Erythroblast (primary cell): ENCODE measurements at regions not wholly inside any gene's neighbourhood (a gene's known extent, or its start where the extent isn't known, plus 50 kb on each side); places are given as distances from the start of the nearest gene placed in this dataset.

Source experiments
- DNase-seq, 2 experiments: peaks; one replicate each; lab custom pipeline; 2025; lab: John Stamatoyannopoulos, UW
- GATA1 ChIP-seq: IDR thresholded peaks from 2 replicates; pipeline ENCODE4 v1.6.1; 2011; ENCODE audit warnings: low read depth, mild to moderate bottlenecking, control low read depth, low read length, moderate library complexity
- POLR2A ChIP-seq: IDR thresholded peaks from 2 replicates; pipeline ENCODE4 v1.6.1; 2011; ENCODE audit warnings: mild to moderate bottlenecking, low read length

DNA sequence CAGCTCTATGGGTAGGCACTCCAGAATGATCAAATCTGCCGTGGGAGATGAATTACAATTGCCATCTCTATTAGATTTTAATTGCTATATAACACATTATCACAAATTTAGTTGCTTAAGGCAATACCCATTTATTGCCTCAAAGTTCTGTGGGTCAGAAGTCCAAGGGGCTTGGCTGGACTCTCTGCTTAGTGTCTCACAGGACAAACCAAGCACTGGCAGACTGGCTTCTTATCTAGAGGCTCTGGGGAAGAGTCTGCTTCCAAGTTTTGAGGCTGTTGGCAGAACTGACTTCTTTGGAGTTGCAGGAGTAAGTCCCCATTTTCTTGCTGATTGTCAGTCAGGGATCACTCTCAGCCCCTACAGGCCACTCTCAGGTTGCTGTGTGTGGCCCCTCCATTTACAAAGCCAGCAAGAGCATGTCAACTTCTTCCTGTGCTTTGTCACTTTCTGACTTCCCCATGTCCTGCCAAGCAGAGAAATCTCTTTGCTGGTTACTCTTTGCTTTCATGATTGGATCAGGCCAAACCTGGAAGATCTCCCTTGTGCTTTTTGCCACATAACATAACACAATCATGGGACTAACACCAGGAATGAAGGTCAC lies 93.5 kb upstream of the PRICKLE2 start:
- no peak for DNase-seq
- TF ChIP-seq GATA1 (no peak), POLR2A (no peak)

DNA sequence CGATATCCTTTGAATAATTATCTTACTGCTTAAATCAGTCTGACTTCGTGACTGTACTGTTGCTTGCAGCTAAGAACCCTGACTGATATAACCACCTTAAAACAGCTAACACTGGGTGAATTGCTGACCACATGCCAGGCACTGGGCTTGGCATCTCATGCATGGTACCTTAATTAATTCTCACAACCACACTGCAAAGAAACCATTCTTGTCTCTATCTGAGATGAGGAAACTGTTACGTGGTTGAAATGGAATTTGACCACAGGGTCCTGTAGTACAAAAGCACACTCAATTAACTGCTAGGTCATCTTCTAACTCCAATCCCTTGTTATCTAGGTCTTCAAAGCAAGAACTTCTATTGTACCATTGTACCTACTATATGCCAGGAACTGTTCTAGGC lies 92.7 kb upstream of the PRICKLE2 start:
- no peak for DNase-seq
- TF ChIP-seq GATA1 (no peak), POLR2A (no peak)

DNA sequence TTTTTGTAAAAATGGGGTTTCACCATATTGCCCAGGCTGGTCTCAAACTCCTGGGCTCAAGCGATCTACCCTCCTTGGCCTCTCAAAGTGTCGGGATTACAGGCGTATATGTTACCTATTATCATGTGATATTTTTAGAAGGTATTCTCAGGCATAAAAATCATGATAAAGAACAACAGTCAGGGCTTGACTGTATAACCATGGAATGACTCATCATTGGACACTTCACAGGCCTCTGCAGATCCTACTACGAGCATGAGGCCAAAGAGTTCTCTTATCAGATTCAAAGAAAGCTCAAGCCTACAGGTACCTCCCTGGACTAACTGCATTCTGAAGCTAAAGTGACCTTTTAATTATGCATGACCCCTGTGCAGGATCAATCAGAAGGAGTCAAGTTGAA lies 91.7 kb upstream of the PRICKLE2 start:
- TF ChIP-seq GATA1 (no peak), POLR2A (no peak)
- no peak for DNase-seq

DNA sequence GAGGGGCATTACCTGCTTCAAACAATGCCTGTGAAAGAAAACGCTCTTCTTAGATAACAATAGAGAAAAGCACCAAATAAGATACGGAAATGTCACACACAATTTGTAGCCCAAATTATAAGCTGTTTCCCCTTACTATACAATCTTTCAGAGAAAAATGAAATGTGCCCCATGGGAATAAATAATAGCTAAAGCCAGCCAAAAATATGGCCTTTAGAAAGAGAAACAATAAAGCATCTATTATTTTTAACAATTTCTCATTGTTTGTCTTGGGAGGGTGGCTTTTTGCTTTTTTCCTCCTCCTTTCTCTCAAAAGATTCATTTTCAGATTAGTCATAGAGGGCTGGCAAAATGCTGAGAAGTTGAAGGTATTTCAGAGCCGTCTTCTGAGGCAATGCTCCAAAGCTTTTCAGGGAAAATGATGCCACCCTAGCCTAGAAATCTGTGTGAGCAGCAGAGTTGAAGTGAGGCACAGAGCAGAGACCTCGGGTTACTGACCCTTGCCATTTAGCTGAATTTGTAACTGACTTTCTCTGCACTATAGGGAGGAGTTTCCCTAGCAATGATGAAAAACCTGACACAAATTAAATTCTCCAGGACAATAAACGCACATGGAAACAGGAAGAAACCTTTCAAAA lies 86.3 kb upstream of the PRICKLE2 start:
- TF ChIP-seq GATA1 (no peak), POLR2A (no peak)
- DNase-seq = no peak

DNA sequence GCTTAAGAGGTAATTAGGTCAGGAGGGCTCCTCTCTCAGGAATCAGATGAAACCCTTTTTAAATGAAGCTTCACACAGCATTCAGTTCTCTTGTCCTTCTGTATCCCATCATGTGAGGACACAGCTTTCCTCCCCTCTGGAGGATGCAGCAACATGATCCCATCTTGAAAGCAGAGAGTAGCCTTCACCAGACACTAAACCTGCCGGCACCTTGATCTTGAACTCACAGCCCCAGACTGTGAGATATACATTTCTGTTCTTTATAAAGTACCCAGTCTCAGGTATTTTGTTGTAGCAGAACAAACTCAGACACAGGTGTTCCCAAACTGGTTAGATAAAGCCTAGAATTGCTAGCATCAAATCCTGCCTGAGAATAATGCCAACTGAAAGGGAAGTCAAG lies 83.7 kb upstream of the PRICKLE2 start:
- DNase-seq = no peak
- no peak for TF ChIP-seq POLR2A
- no peak for TF ChIP-seq GATA1

DNA sequence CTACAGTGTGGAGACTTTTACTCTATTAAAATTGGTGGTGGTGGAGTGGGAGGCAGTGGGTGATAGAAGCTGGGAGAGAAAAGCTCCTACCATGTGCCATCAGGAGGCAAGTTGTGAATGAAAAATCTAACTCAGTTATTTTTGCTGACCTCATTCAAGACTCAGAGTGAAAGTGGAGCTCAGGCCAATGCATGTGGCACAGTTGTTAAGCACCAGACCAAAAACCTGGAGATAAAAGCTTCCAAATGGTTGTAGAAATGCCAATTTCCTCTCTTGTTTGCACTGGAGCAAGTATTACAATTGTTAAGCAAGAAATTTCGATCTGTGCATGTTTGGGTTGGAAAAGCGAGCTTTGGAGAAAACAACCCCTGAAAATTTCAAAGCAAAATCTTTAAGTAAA lies 81.5 kb upstream of the PRICKLE2 start:
- TF ChIP-seq POLR2A (no peak), GATA1 (no peak)
- DNase-seq = no peak

DNA sequence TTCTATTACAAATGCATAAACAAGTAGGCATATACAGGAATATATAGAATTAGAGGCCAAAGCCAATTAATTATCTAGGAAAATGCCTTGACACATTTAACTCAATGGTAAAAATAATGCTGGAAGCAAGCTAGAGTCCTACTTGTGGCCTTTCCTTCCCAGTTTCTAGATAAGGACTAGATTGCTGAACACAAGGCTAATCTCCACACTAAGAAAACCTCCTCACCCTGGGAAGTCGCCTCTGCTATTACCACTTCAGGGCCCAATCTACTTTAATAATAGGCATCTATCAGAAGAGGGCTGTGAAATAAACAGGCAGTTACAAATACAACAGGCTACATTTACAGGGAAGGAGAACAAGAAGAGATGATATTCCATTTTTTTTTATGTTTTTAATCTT lies 80.5 kb upstream of the PRICKLE2 start:
- no peak for TF ChIP-seq GATA1
- no peak for TF ChIP-seq POLR2A
- no peak for DNase-seq

DNA sequence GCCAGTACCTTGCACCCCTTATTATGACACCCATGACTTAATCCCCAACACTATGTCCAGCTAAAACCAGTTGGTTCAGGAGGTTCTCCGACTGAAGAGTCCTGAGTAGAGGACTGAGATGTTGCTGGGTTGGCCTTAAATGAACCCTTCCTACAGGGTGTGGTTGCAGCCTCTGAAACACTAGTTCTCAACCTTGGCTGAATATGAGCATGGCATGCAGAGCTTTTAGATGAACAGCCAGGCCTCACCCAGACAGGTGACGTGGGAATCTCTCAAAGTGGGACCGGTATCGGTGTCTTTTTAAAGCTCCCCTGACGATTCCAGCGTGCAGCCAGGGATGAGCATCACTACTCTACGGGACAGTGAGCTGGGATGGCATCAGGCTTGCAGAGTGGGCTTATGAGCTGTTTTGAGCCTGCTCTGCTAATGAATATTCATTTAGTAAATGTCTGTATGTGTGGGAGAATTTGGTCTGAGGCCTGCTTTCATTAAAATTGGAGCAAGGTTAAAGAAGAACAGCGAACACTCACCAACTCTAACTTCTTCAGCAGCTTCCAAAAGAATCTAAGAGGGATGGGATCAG lies 79.7 kb upstream of the PRICKLE2 start:
- no peak for DNase-seq
- TF ChIP-seq POLR2A = no peak
- TF ChIP-seq GATA1 = no peak

DNA sequence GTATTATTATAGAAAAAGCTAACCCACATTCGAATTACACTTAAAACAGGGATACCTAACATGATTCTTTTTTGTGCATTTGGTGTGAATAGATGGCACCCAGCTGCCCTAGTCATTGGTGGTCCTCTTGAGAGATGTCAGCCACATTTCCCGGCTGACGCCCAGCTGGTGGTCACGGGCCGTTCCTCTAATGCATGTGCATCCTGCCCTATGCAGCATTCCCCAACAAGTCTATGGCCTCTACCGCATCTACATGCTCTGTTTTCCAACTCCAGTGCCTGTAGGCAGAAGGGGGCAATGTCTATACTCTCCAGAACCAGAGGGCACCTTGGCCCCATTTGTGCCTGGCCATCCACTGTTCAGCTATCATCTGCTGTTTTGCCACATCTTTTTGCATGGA lies 78.6 kb upstream of the PRICKLE2 start:
- TF ChIP-seq POLR2A = no peak
- TF ChIP-seq GATA1 = no peak
- no peak for DNase-seq

DNA sequence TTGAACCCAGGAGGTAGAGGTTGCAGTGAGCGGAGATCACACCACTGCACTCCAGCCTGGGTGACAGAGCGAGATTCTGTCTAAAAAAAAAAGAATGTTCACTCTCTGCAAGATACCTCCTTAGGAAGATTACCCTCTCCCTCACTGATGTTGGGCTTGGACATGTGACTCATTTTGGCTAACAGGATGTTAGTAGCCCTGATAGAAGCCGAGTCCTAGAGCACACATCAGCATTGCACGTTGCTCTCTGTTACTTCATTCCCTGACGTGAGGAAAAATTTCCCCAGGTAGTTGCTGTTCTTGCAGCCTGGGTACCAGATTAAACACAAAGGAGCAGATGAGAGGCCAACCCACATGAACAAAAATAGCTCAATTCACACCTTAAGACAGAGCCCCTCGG lies 78.1 kb upstream of the PRICKLE2 start:
- TF ChIP-seq POLR2A (no peak), GATA1 (no peak)
- no peak for DNase-seq

DNA sequence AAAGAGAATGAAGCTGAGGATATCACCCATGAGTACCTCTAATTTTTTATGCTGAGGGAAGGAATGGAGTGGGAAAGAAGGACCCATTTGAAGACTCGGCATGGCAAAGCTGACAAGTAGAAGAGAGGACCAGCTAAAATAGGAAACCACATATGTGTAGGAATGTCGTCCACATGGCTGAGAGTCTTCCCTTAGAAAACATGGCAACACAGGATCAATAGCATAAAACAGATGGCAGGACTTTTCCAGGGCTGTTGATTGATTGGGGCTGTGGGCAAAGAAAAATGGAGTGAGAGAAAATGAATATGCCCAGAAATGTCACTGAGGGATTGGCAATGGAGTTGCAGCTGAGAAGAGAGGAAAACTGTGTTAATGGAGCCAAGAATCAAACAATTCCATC lies 76.2 kb upstream of the PRICKLE2 start:
- DNase-seq = no peak
- no peak for TF ChIP-seq POLR2A
- TF ChIP-seq GATA1 = no peak

DNA sequence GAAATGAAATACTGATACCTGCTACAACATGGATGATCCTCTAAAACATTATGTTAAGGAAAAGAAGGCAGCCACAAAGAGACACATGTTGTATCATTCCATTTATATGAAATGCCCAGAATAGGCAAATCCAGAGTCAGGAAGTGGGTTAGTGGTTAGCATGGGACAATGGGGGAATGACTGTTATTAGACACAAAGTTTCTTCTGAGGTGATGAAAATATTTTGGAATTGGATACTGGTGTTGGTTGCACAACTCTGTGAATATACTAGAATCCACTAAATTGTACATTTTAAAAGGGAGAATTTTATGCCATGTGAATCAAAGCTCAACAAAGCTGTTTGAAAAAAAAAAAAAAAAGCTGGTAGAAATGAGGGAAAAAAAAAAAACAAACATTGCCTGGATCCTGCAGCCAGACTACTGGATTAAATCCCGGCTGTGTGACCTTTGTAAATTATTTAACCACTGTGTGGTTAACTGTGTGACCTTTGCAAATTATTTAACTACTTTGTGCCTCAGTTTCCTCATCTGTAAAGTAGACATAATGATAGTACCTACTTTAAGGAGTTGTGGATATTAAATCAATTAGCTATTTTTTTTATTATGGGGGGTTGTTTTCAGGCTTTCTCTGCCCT lies 75.6 kb upstream of the PRICKLE2 start:
- no peak for DNase-seq
- TF ChIP-seq POLR2A = no peak
- no peak for TF ChIP-seq GATA1

DNA sequence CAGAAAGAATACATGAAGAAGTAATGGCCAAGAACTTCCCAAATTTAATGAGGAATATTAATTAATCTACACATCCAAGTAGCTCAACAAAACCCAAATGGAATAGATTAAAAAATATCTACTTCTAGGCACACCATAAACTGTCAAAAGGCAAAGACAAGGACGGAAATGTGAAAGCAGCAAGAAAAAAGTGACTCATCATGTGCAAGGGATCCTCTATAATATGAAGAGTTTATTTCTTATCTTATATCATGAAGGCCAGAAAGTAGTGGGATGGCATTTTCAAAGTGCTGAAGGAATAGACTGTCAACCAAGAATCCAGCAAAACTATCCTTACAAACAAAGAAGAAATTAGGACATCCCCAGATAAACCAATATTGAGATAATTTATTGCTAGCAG lies 73.9 kb upstream of the PRICKLE2 start:
- DNase-seq = no peak
- TF ChIP-seq POLR2A (no peak), GATA1 (no peak)

DNA sequence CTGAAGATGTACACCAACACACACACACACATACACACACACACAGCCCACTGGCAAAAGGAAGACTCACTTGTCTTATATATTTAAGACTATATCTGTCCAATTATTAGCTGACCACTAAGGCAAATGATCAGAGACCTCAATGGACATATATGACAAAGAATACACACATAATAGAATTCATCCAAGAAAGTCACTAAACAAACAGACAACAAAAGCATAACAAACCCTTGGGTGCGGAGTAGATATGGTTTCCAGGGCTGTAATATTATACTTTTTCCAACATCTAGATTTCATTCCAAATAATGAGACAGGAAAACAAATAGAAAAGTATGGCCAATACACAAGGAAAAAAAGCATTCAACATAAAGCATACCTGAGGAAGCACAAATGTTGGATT lies 72.3 kb upstream of the PRICKLE2 start:
- DNase-seq = no peak
- TF ChIP-seq POLR2A (no peak), GATA1 (no peak)
